Loucy (cell line): ENCODE measurements at regions not wholly inside any gene's neighbourhood (a gene's known extent, or its start where the extent isn't known, plus 50 kb on each side); places are given as distances from the start of the nearest gene placed in this dataset.

Experiments used
- CTCF ChIP-seq: fragments of 200-600 bp; sonication (generic); conservative IDR thresholded peaks from 2 replicates; pipeline ENCODE4 v1.5.1; 2014; ENCODE audit warnings: mild to moderate bottlenecking, antibody characterized with exemption, low read length
- EZH2phosphoT487 ChIP-seq: fragments of 200-600 bp; IDR thresholded peaks from 2 replicates; pipeline ENCODE4 v1.6.1; 2018; ENCODE audit warnings: antibody characterized with exemption, mild to moderate bottlenecking, moderate library complexity, borderline replicate concordance

- no peak for TF ChIP-seq CTCF
- TF ChIP-seq EZH2phosphoT487 = no peak
Measured at GRCh38 chr5:156182174-156182967, 144.6 kb upstream of the SGCD start.
